Rectal smooth muscle tissue (tissue), 1 donor: ENCODE measurements at regions not wholly inside any gene's neighbourhood (a gene's known extent, or its start where the extent isn't known, plus 50 kb on each side); places are given as distances from the start of the nearest gene placed in this dataset.

Experiments
- H3K27ac ChIP-seq: one replicate; pipeline ENCODE4 v1.7.0; 2013; ENCODE audit warnings: low read depth, low read length, inconsistent platforms
- H3K27me3 ChIP-seq: one replicate; pipeline ENCODE4 v1.7.0; 2013; ENCODE audit warnings: low read length; ENCODE audit not compliant: control insufficient read depth, insufficient read depth
- H3K36me3 ChIP-seq: one replicate; pipeline ENCODE4 v1.7.0; 2013; ENCODE audit warnings: low read length; ENCODE audit not compliant: control insufficient read depth, insufficient read depth
- H3K4me1 ChIP-seq: one replicate; pipeline ENCODE4 v1.7.0; 2013; ENCODE audit warnings: low read length; ENCODE audit not compliant: control insufficient read depth, insufficient read depth
- H3K4me3 ChIP-seq: one replicate; pipeline ENCODE4 v1.7.0; 2013; ENCODE audit warnings: low read length
- H3K9ac ChIP-seq: one replicate; pipeline ENCODE4 v1.7.0; 2013; ENCODE audit warnings: low read length

- Histone ChIP-seq H3K9ac (no peak overlapping the region), H3K27ac (no peak overlapping the region), H3K4me1 (no peaks in the 10 kb centered on the region), H3K36me3 (no peaks in the 10 kb centered on the region), H3K4me3 (no peak overlapping the region), H3K27me3 (no peaks in the 10 kb centered on the region)
Measured at GRCh38 chr13:91196958-91197357, 150.5 kb upstream of the MIR17HG start.

- H3K27me3 ChIP-seq: no peaks in the 10 kb centered on the region
- no peaks in the 10 kb centered on the region for H3K4me1 ChIP-seq
- H3K36me3 ChIP-seq: no peaks in the 10 kb centered on the region
- no peak overlapping the region for H3K4me3 ChIP-seq
- no peak overlapping the region for H3K9ac ChIP-seq
- H3K27ac ChIP-seq: no peak overlapping the region
Measured at GRCh38 chr13:91199866-91200265, 147.6 kb upstream of the MIR17HG start.

- H3K27me3 ChIP-seq: no peaks in the 10 kb centered on the region
- no peak overlapping the region for H3K4me3 ChIP-seq
- no peaks in the 10 kb centered on the region for H3K36me3 ChIP-seq
- H3K27ac ChIP-seq: no peak overlapping the region
- no peaks in the 10 kb centered on the region for H3K4me1 ChIP-seq
- H3K9ac ChIP-seq: no peak overlapping the region
Measured at GRCh38 chr13:91200486-91200885, 147.0 kb upstream of the MIR17HG start.

GRCh38 chr13:91203430-91203829 lies 144.1 kb upstream of the MIR17HG start:
- Histone ChIP-seq H3K27me3 (no peaks in the 10 kb centered on the region), H3K4me3 (no peak overlapping the region), H3K9ac (no peak overlapping the region), H3K4me1 (no peaks in the 10 kb centered on the region), H3K36me3 (no peaks in the 10 kb centered on the region), H3K27ac (no peak overlapping the region)

- no peaks in the 10 kb centered on the region for H3K27me3 ChIP-seq
- no peak overlapping the region for H3K4me3 ChIP-seq
- no peaks in the 10 kb centered on the region for H3K4me1 ChIP-seq
- H3K27ac ChIP-seq: no peak overlapping the region
- no peaks in the 10 kb centered on the region for H3K36me3 ChIP-seq
- H3K9ac ChIP-seq: no peak overlapping the region
Measured at GRCh38 chr13:91207261-91207660, 140.2 kb upstream of the MIR17HG start.

- no peak overlapping the region for H3K9ac ChIP-seq
- no peak overlapping the region for H3K27ac ChIP-seq
Measured at GRCh38 chr13:91211510-91211909, 136.0 kb upstream of the MIR17HG start.

GRCh38 chr13:91212231-91212630 lies 135.3 kb upstream of the MIR17HG start:
- Histone ChIP-seq H3K9ac (no peak overlapping the region), H3K4me3 (no peak overlapping the region), H3K27ac (no peak overlapping the region), H3K4me1 (no peaks in the 10 kb centered on the region), H3K27me3 (no peaks in the 10 kb centered on the region), H3K36me3 (no peaks in the 10 kb centered on the region)

More at GRCh38 chr13:91211510-91211909, 136.0 kb upstream of the MIR17HG start:
- no peaks in the 10 kb centered on the region for H3K27me3 ChIP-seq
- no peaks in the 10 kb centered on the region for H3K36me3 ChIP-seq
- H3K4me1 ChIP-seq: no peaks in the 10 kb centered on the region
- no peak overlapping the region for H3K4me3 ChIP-seq

GRCh38 chr13:91214031-91214430 lies 133.5 kb upstream of the MIR17HG start:
- Histone ChIP-seq H3K36me3 (no peaks in the 10 kb centered on the region), H3K27ac (no peak overlapping the region)

GRCh38 chr13:91216928-91217700 lies 130.4 kb upstream of the MIR17HG start:
- Histone ChIP-seq H3K36me3 (no peaks in the 10 kb centered on the region), H3K27me3 (no peaks in the 10 kb centered on the region), H3K27ac (no peak overlapping the region), H3K4me1 (no peaks in the 10 kb centered on the region), H3K4me3 (no peak overlapping the region), H3K9ac (no peak overlapping the region)

More at GRCh38 chr13:91214031-91214430, 133.5 kb upstream of the MIR17HG start:
- Histone ChIP-seq H3K4me3 (no peak overlapping the region), H3K4me1 (no peaks in the 10 kb centered on the region), H3K9ac (no peak overlapping the region), H3K27me3 (no peaks in the 10 kb centered on the region)

GRCh38 chr13:91219201-91219600 lies 128.3 kb upstream of the MIR17HG start:
- H3K27me3 ChIP-seq: no peaks in the 10 kb centered on the region
- no peak overlapping the region for H3K9ac ChIP-seq
- no peaks in the 10 kb centered on the region for H3K36me3 ChIP-seq
- H3K4me1 ChIP-seq: no peaks in the 10 kb centered on the region
- no peak overlapping the region for H3K27ac ChIP-seq
- H3K4me3 ChIP-seq: no peak overlapping the region

GRCh38 chr13:91220872-91221271 lies 126.6 kb upstream of the MIR17HG start:
- Histone ChIP-seq H3K27ac (no peak overlapping the region), H3K27me3 (no peaks in the 10 kb centered on the region), H3K4me3 (no peak overlapping the region), H3K36me3 (no peaks in the 10 kb centered on the region), H3K9ac (no peak overlapping the region), H3K4me1 (no peaks in the 10 kb centered on the region)

GRCh38 chr13:91228108-91228507 lies 119.4 kb upstream of the MIR17HG start:
- Histone ChIP-seq H3K36me3 (no peaks in the 10 kb centered on the region), H3K9ac (no peak overlapping the region), H3K27me3 (no peaks in the 10 kb centered on the region), H3K4me1 (no peaks in the 10 kb centered on the region), H3K4me3 (no peak overlapping the region), H3K27ac (no peak overlapping the region)

GRCh38 chr13:91228940-91229339 lies 118.5 kb upstream of the MIR17HG start:
- Histone ChIP-seq H3K27ac (no peak overlapping the region), H3K27me3 (no peaks in the 10 kb centered on the region), H3K4me1 (no peaks in the 10 kb centered on the region), H3K9ac (no peak overlapping the region), H3K36me3 (no peaks in the 10 kb centered on the region), H3K4me3 (no peak overlapping the region)
